Neutrophil (primary cell): ENCODE measurements at regions not wholly inside any gene's neighbourhood (a gene's known extent, or its start where the extent isn't known, plus 50 kb on each side); places are given as distances from the start of the nearest gene placed in this dataset.
A peak's percentile ranks its signal among the peaks of the same experiment; 100 is the strongest.

ENCODE experiments used
- H3K27ac ChIP-seq: fragments of 200-600 bp; sonication (generic); 2 replicates; pipeline ENCODE4 v1.5.1; 2016; ENCODE audit warnings: mild to moderate bottlenecking, moderate library complexity
- H3K27me3 ChIP-seq: fragments of 200-600 bp; sonication (generic); 2 replicates; pipeline ENCODE4 v1.6.0; 2016; ENCODE audit warnings: mild to moderate bottlenecking
- H3K36me3 ChIP-seq: fragments of 200-600 bp; sonication (generic); 2 replicates; pipeline ENCODE4 v1.5.1; 2017
- H3K4me1 ChIP-seq, 2 experiments: fragments of 200-600 bp in 1 of 2; sonication (generic) in 1 of 2; 1 replicate in 1 of 2; 2 replicates in 1 of 2; pipeline versions ENCODE4 v1.5.1 to v1.6.1; 2013 to 2016; ENCODE audit warnings: low read depth in 1 of 2, low read length in 1 of 2, mild to moderate bottlenecking in 1 of 2, moderate library complexity in 1 of 2; ENCODE audit not compliant: control insufficient read depth in 1 of 2, insufficient read depth in 1 of 2
- H3K4me3 ChIP-seq, 2 experiments: fragments of 200-600 bp in 1 of 2; sonication (generic) in 1 of 2; 1 replicate in 1 of 2; 2 replicates in 1 of 2; pipeline ENCODE4 v1.5.1; 2013 to 2016; ENCODE audit warnings: low read depth in 1 of 2, low read length in 1 of 2, mild to moderate bottlenecking in 1 of 2, moderate library complexity in 1 of 2
- H3K9me3 ChIP-seq: fragments of 200-600 bp; sonication (generic); 2 replicates; pipeline ENCODE4 v1.5.1; 2016
- CTCF ChIP-seq: fragments of 200-600 bp; sonication (generic); IDR thresholded peaks from 2 replicates; pipeline ENCODE4 v1.5.1; 2016; ENCODE audit warnings: antibody characterized with exemption

- H3K9me3 ChIP-seq = no peaks in the 10 kb centered on the region
- H3K27ac ChIP-seq = peak overlapping the region; percentile 35
- H3K27me3 ChIP-seq = no peaks in the 10 kb centered on the region
These were observed 220.9 kb upstream of the NANOGP8 start for GRCh38 chr15:35305946-35306345.

GRCh38 chr15:35305031-35305550, 220.0 kb upstream of the NANOGP8 start:
- peaks cover 29 to 43% of the 10 kb centered on the region in 2 experiments for H3K4me1 ChIP-seq
- H3K27me3 ChIP-seq = no peaks in the 10 kb centered on the region
- no peak overlapping the region for H3K4me3 ChIP-seq
- no peaks in the 10 kb centered on the region for H3K9me3 ChIP-seq
- TF ChIP-seq CTCF = no peak
- H3K27ac ChIP-seq = peak overlapping the region; percentile 35
- no peaks in the 10 kb centered on the region for H3K36me3 ChIP-seq

More at GRCh38 chr15:35305946-35306345, 220.9 kb upstream of the NANOGP8 start:
- TF ChIP-seq CTCF = no peak
- Histone ChIP-seq H3K4me1 (peaks cover 32 to 48% of the 10 kb centered on the region in 2 experiments), H3K36me3 (no peaks in the 10 kb centered on the region), H3K4me3 (no peak overlapping the region)

- Histone ChIP-seq H3K4me1 (peaks cover 22 to 36% of the 10 kb centered on the region in 2 experiments), H3K36me3 (no peaks in the 10 kb centered on the region), H3K27me3 (no peaks in the 10 kb centered on the region), H3K9me3 (no peaks in the 10 kb centered on the region), H3K4me3 (no peak overlapping the region), H3K27ac (no peak overlapping the region)
- TF ChIP-seq CTCF = no peak
These were observed 219.3 kb upstream of the NANOGP8 start for GRCh38 chr15:35304389-35304788.

- Histone ChIP-seq H3K4me1 (peaks cover 10 to 23% of the 10 kb centered on the region in 2 experiments), H3K27me3 (no peaks in the 10 kb centered on the region), H3K36me3 (no peaks in the 10 kb centered on the region), H3K9me3 (no peaks in the 10 kb centered on the region), H3K27ac (no peak overlapping the region), H3K4me3 (no peak overlapping the region)
- TF ChIP-seq CTCF = no peak
These were observed 217.2 kb upstream of the NANOGP8 start for GRCh38 chr15:35302334-35302733.

DNA sequence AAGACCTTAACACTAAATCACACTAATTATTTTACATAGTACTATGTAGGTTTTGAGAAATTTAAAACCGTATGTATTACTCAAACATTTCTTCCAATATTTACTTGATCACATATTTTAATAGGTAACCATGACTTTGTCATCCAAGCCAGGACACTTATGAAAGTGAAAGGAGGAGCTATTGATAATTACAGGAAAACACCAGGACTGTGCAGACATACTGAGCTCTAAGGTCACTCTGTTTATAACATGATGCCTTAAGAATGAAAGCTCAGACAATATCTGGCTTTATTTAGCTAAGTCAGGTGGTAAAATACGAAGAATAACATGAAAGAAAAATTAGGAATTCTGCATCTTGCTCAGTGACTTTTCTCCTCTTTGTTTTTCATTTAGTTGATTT, 216.0 kb upstream of the NANOGP8 start:
- no peaks in the 10 kb centered on the region for H3K27me3 ChIP-seq
- H3K4me3 ChIP-seq = no peak overlapping the region
- H3K4me1 ChIP-seq = peaks cover 10 to 12% of the 10 kb centered on the region in 2 experiments
- H3K9me3 ChIP-seq = no peaks in the 10 kb centered on the region
- no peaks in the 10 kb centered on the region for H3K36me3 ChIP-seq
- H3K27ac ChIP-seq = no peak overlapping the region
- no peak for TF ChIP-seq CTCF
